ENCODE measurements at regions not wholly inside any gene's neighbourhood (a gene's known extent, or its start where the extent isn't known, plus 50 kb on each side); places are given as distances from the start of the nearest gene placed in this dataset.

DNA sequence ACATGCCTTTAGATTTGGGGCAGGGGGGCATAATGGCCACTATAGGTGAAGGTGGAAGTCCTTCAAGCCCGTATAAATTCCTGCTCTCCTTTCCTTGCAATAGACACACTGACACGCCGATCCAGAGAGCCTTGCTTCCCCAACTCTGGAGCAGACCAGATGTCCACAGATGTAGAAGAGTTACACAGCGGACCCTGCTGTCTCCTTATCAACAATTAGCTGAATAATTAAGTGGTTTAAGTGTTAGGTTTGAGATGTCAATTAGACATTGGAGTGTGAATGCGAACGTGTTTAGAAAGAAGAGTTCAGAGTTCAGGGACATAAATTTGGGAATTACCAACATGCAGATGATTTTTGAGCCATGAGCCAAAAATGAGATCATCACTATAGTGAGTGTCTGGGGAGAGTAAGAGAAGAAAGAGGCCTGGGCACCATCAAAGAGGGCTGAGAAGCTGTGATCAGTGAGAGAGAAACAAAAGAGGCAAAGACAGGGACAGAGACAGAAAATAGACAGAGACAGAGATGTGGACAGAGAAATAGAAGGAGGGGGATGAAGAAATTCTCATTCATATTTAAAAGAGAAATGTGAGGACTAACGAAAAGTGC lies 734.4 kb upstream of the ADAMTS16 start:
- DNase-seq (ENCODE audit: low spot score) (no peak), ATAC-seq (no peak)
- Mint-ChIP-seq H3K4me1 (ENCODE audit: low read depth in 2 of 2) (no peaks in the 10 kb centered on the region), H3K4me3 (no peak overlapping the region), H3K27ac (no peak overlapping the region), H3K9me3 (peaks cover 3% of the 10 kb centered on the region), H3K36me3 (peaks cover 4% of the 10 kb centered on the region), H3K27me3 (no peaks in the 10 kb centered on the region)

DNA sequence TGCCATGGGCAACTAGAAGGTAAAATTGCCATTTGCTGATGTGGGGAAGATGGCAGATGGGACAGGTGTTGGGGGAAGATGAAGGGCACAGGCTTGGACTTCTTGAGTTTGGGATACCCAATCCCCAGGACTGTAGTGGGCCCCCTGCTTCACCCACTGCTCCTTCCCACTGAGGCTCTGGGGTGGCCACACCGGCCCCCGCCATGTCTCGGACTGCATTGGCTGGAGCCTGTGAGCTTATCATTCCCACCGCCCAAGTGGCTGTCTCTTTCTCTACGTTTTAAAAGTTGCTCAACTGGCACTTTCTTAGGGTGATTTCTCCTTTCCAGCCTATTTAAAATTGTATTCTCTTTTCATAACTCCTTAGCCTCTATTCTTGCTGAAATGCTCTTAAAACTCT lies 730.0 kb upstream of the ADAMTS16 start:
- Mint-ChIP-seq H3K27me3 (no peaks in the 10 kb centered on the region), H3K9me3 (no peaks in the 10 kb centered on the region)
- no peak for ATAC-seq

DNA sequence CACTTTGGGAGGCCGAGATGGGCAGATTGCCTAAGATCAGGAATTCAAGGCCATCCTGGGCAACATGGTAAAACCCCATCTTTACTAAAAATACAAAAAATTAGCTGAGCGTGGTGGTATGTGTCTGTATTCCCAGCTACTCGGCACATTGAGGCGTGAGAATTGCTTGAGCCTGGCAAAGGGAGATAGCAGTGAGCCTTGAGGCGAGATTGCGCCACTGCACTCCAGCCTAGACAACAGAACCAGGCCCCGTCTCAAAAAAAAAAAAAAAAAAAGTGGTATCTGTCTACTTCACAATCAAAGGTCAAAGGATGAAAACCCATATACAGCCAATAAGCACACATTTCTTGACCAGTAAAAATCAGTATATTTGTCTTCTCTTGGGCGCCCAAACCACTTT lies 728.5 kb upstream of the ADAMTS16 start:
- Mint-ChIP-seq H3K9me3 (peaks cover 3% of the 10 kb centered on the region), H3K36me3 (peaks cover 6% of the 10 kb centered on the region), H3K4me1 (ENCODE audit: low read depth in 2 of 2) (no peaks in the 10 kb centered on the region), H3K27ac (no peak overlapping the region), H3K27me3 (no peaks in the 10 kb centered on the region), H3K4me3 (no peak overlapping the region)
- no peak for DNase-seq (ENCODE audit: low spot score)
- ATAC-seq: no peak

More for the DNA sequence above, 730.0 kb upstream of the ADAMTS16 start:
- peaks cover 10% of the 10 kb centered on the region for H3K36me3 Mint-ChIP-seq
- no peak overlapping the region for H3K4me3 Mint-ChIP-seq
- H3K4me1 Mint-ChIP-seq (ENCODE audit: low read depth in 2 of 2): no peaks in the 10 kb centered on the region
- no peak overlapping the region for H3K27ac Mint-ChIP-seq
- DNase-seq (ENCODE audit: low spot score): no peak

DNA sequence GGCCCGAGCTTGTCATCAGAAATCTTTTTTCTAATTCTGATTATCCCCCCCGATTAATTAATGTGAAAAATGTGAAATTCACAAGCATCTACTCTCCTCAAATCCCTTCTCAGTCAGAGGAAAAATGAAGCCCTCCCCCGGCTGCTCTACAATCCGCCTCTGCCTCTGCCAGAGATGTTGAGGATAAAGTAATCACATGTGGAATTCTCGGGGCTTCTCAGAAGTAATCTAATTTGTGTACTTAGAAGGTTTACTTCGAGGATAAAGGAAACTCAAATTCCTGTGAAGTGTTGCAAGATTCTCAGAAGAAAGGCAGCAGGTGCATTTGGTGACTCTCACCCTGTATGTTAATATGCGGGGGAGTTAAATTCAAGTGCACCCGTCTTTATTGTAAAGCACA lies 726.1 kb upstream of the ADAMTS16 start:
- ATAC-seq (no peak), DNase-seq (ENCODE audit: low spot score) (no peak)
- Mint-ChIP-seq H3K27me3 (no peaks in the 10 kb centered on the region), H3K9me3 (peaks cover 3% of the 10 kb centered on the region), H3K4me1 (ENCODE audit: low read depth in 2 of 2) (no peaks in the 10 kb centered on the region), H3K27ac (no peak overlapping the region), H3K36me3 (peaks cover 6% of the 10 kb centered on the region), H3K4me3 (no peak overlapping the region)

- DNase-seq (ENCODE audit: low spot score): no peak
- Mint-ChIP-seq H3K27me3 (no peaks in the 10 kb centered on the region), H3K4me1 (ENCODE audit: low read depth in 2 of 2) (no peaks in the 10 kb centered on the region), H3K36me3 (no peaks in the 10 kb centered on the region), H3K27ac (no peak overlapping the region), H3K9me3 (peaks cover 10% of the 10 kb centered on the region), H3K4me3 (no peak overlapping the region)
- no peak for ATAC-seq
Measured at GRCh38 chr5:4418084-4418483, 722.0 kb upstream of the ADAMTS16 start.

GRCh38 chr5:4419281-4419680 lies 720.8 kb upstream of the ADAMTS16 start:
- no peaks in the 10 kb centered on the region for H3K4me1 Mint-ChIP-seq (ENCODE audit: low read depth in 2 of 2)
- no peak overlapping the region for H3K4me3 Mint-ChIP-seq
- H3K36me3 Mint-ChIP-seq: no peaks in the 10 kb centered on the region
- H3K27ac Mint-ChIP-seq: no peak overlapping the region
- H3K27me3 Mint-ChIP-seq: no peaks in the 10 kb centered on the region
- H3K9me3 Mint-ChIP-seq: peaks cover 10% of the 10 kb centered on the region
- DNase-seq (ENCODE audit: low spot score) (no peak), ATAC-seq (no peak)

DNA sequence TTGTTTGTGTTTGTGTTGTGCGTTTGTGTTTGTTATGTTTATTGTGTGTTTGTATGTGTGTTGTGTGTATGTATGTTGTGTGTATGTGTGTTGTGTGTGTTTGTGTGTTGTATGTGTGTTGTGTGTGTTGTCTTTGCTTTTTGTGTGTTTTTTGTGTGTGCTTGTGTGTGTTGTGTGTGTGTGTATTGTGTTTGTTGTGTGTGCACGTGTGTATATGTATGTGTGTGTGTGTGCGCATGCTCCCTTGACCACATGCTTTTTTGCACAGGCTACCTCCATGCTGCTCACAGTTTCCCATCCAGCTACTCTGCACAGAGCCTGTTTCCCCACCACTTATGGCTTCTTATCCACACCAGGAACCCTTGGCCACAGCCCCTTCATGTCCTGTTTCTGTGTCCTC lies 720.0 kb upstream of the ADAMTS16 start:
- no peaks in the 10 kb centered on the region for H3K4me1 Mint-ChIP-seq (ENCODE audit: low read depth in 2 of 2)
- peaks cover 10% of the 10 kb centered on the region for H3K9me3 Mint-ChIP-seq
- DNase-seq (ENCODE audit: low spot score) (no peak), ATAC-seq (no peak)
- H3K4me3 Mint-ChIP-seq: no peak overlapping the region
- H3K36me3 Mint-ChIP-seq: no peaks in the 10 kb centered on the region
- no peak overlapping the region for H3K27ac Mint-ChIP-seq
- H3K27me3 Mint-ChIP-seq: no peaks in the 10 kb centered on the region

DNA sequence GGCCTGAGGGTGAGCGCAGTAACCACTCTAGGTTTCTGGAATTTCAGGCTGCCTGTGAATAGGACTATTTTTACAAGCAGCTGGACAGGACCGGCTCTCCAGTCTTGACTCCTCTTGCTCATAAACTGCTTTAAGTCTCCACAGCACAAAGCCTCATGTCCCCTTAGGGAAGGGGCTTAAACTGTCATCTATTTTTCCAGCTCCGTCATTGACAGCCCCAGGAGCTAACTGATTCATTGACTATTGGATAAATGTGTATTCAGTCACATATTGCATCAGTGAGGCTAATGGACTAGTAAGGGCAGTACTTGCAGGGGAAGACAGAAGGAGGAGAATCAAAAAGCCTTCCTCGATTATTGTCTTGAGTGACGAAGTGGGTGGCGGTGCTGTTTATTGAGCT lies 719.4 kb upstream of the ADAMTS16 start:
- no peaks in the 10 kb centered on the region for H3K36me3 Mint-ChIP-seq
- no peaks in the 10 kb centered on the region for H3K4me1 Mint-ChIP-seq (ENCODE audit: low read depth in 2 of 2)
- no peak overlapping the region for H3K4me3 Mint-ChIP-seq
- peaks cover 10% of the 10 kb centered on the region for H3K9me3 Mint-ChIP-seq
- DNase-seq (ENCODE audit: low spot score): no peak
- no peak overlapping the region for H3K27ac Mint-ChIP-seq
- H3K27me3 Mint-ChIP-seq: no peaks in the 10 kb centered on the region
- ATAC-seq: no peak

GRCh38 chr5:4422247-4422646 lies 717.9 kb upstream of the ADAMTS16 start:
- H3K4me3 Mint-ChIP-seq: no peak overlapping the region
- no peak for ATAC-seq

GRCh38 chr5:4424895-4425294 lies 715.2 kb upstream of the ADAMTS16 start:
- Mint-ChIP-seq H3K27me3 (no peaks in the 10 kb centered on the region), H3K36me3 (peaks cover 11% of the 10 kb centered on the region), H3K4me3 (no peak overlapping the region), H3K9me3 (peaks cover 10% of the 10 kb centered on the region), H3K4me1 (ENCODE audit: low read depth in 2 of 2) (no peaks in the 10 kb centered on the region), H3K27ac (no peak overlapping the region)
- DNase-seq (ENCODE audit: low spot score) (no peak), ATAC-seq (no peak)

More at GRCh38 chr5:4422247-4422646, 717.9 kb upstream of the ADAMTS16 start:
- no peak overlapping the region for H3K27ac Mint-ChIP-seq
- no peaks in the 10 kb centered on the region for H3K4me1 Mint-ChIP-seq (ENCODE audit: low read depth in 2 of 2)
- no peak for DNase-seq (ENCODE audit: low spot score)
- no peaks in the 10 kb centered on the region for H3K27me3 Mint-ChIP-seq
- peaks cover 8% of the 10 kb centered on the region for H3K9me3 Mint-ChIP-seq
- peaks cover 5% of the 10 kb centered on the region for H3K36me3 Mint-ChIP-seq

DNA sequence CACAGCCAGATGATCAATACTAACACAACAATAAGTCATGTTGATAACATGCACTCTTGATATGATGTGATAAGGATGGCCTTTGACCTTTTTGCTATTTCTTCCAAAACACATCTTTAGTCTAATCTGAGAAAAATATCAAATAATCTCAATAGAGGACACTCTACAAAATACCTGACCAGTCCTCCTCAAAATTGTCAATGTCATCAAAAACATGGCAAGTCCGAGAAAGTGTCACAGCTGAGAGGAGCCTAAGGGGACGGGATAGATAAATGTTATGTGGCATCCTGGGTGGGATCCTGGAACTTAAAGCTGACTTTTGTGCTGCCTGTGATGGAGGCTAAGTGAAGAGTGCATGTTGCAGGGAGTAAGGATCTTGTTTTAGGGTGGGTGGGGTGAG lies 699.6 kb upstream of the ADAMTS16 start:
- DNase-seq (ENCODE audit: low spot score) (no peak), ATAC-seq (no peak)
- Mint-ChIP-seq H3K4me3 (no peak overlapping the region), H3K4me1 (ENCODE audit: low read depth in 2 of 2) (no peaks in the 10 kb centered on the region), H3K9me3 (peaks cover 30% of the 10 kb centered on the region), H3K27ac (no peak overlapping the region), H3K36me3 (peaks cover 19% of the 10 kb centered on the region), H3K27me3 (peaks cover 0 to 2% of the 10 kb centered on the region in 2 donors)

GRCh38 chr5:4442221-4442620 lies 697.9 kb upstream of the ADAMTS16 start:
- ATAC-seq (no peak), DNase-seq (ENCODE audit: low spot score) (no peak)
- Mint-ChIP-seq H3K4me1 (ENCODE audit: low read depth in 2 of 2) (no peaks in the 10 kb centered on the region), H3K27me3 (peaks cover 0 to 2% of the 10 kb centered on the region in 2 donors), H3K27ac (no peak overlapping the region), H3K9me3 (peaks cover 32% of the 10 kb centered on the region), H3K4me3 (no peak overlapping the region), H3K36me3 (peaks cover 26% of the 10 kb centered on the region)

GRCh38 chr5:4447657-4448056 lies 692.5 kb upstream of the ADAMTS16 start:
- H3K36me3 Mint-ChIP-seq: peaks cover 14% of the 10 kb centered on the region
- no peak overlapping the region for H3K4me3 Mint-ChIP-seq
- no peak overlapping the region for H3K27ac Mint-ChIP-seq
- ATAC-seq: no peak
- no peaks in the 10 kb centered on the region for H3K27me3 Mint-ChIP-seq
- no peaks in the 10 kb centered on the region for H3K4me1 Mint-ChIP-seq (ENCODE audit: low read depth in 2 of 2)
- H3K9me3 Mint-ChIP-seq: peaks cover 14% of the 10 kb centered on the region
- no peak for DNase-seq (ENCODE audit: low spot score)

DNA sequence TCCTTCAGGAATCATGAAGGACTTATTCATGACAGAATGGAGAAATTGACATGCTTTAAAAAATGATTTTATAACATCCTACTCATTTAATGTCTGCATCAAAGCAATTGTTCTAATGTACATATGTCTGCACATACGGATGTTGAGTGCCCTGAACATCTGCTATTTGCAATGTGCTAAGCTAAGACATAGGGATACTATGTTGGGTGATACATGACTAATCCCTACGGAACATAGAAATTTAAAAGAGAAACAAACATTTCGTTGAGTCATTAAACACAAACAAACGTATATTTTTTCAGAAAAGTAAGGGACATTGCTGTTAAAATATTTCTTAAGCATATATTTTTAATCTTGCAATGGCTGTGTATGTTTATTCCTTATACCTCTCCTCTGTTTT lies 686.5 kb upstream of the ADAMTS16 start:
- no peak for DNase-seq (ENCODE audit: low spot score)
- ATAC-seq: no peak
- no peak overlapping the region for H3K27ac Mint-ChIP-seq
- H3K4me1 Mint-ChIP-seq (ENCODE audit: low read depth in 2 of 2): no peaks in the 10 kb centered on the region
- no peaks in the 10 kb centered on the region for H3K27me3 Mint-ChIP-seq
- peaks cover 5% of the 10 kb centered on the region for H3K36me3 Mint-ChIP-seq
- peaks cover 2% of the 10 kb centered on the region for H3K9me3 Mint-ChIP-seq
- no peak overlapping the region for H3K4me3 Mint-ChIP-seq

DNA sequence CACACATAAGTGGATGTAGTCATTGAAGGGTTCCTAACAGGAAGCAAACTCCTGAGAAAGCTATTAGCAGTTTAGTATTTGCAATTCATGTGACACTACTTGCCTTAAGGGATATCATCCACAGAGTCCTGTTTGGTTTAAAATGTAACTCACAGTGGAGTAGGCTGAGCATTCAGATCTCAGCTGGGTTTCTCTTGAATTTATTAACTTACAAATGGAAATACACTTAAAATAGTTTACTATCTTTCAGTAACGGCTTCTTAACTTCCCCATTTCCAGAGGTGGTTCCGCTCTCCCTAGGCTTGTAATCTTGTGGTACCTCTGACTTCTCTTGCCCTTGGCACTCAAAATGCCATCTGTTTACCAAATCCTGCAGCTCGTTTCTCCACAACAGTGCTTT lies 660.7 kb upstream of the ADAMTS16 start:
- H3K9me3 Mint-ChIP-seq: peaks cover 9% of the 10 kb centered on the region

More for the DNA sequence above, 660.7 kb upstream of the ADAMTS16 start:
- no peak overlapping the region for H3K27ac Mint-ChIP-seq
- peaks cover 5% of the 10 kb centered on the region for H3K36me3 Mint-ChIP-seq
- DNase-seq (ENCODE audit: low spot score): no peak
- no peaks in the 10 kb centered on the region for H3K27me3 Mint-ChIP-seq
- no peak overlapping the region for H3K4me3 Mint-ChIP-seq
- no peak for ATAC-seq
- no peaks in the 10 kb centered on the region for H3K4me1 Mint-ChIP-seq (ENCODE audit: low read depth in 2 of 2)
